ENCODE measurements at regions not wholly inside any gene's neighbourhood (a gene's known extent, or its start where the extent isn't known, plus 50 kb on each side); places are given as distances from the start of the nearest gene placed in this dataset.

- H3K4me3 ChIP-seq (ENCODE audit: control insufficient read depth, low read depth, low read length) = no peak overlapping the region
- DNase-seq (ENCODE audit: low read depth) = no peak
- no peak for TF ChIP-seq CTCF (IDR thresholded peaks at IDR 0.05; ENCODE audit: control insufficient read depth, insufficient read depth, low read depth, low read length, missing control alignments)
Measured at GRCh38 chr4:83661359-83661758, 125.5 kb downstream of the GPAT3 start.

GRCh38 chr4:83660578-83660977, 124.7 kb downstream of the GPAT3 start:
- no peak for DNase-seq (ENCODE audit: low read depth)
- TF ChIP-seq CTCF (IDR thresholded peaks at IDR 0.05; ENCODE audit: control insufficient read depth, insufficient read depth, low read depth, low read length, missing control alignments) = no peak
- H3K4me3 ChIP-seq (ENCODE audit: control insufficient read depth, low read depth, low read length) = no peak overlapping the region

- TF ChIP-seq CTCF (IDR thresholded peaks at IDR 0.05; ENCODE audit: control insufficient read depth, insufficient read depth, low read depth, low read length, missing control alignments) = no peak
- H3K4me3 ChIP-seq (ENCODE audit: control insufficient read depth, low read depth, low read length) = no peak overlapping the region
- no peak for DNase-seq (ENCODE audit: low read depth)
Measured at GRCh38 chr4:83658806-83659205, 122.9 kb downstream of the GPAT3 start.

GRCh38 chr4:83657336-83657735, 121.4 kb downstream of the GPAT3 start:
- H3K4me3 ChIP-seq (ENCODE audit: control insufficient read depth, low read depth, low read length) = no peak overlapping the region
- no peak for TF ChIP-seq CTCF (IDR thresholded peaks at IDR 0.05; ENCODE audit: control insufficient read depth, insufficient read depth, low read depth, low read length, missing control alignments)
- no peak for DNase-seq (ENCODE audit: low read depth)

Measured in AG09309 (cell line).